ENCODE measurements at regions not wholly inside any gene's neighbourhood (a gene's known extent, or its start where the extent isn't known, plus 50 kb on each side); places are given as distances from the start of the nearest gene placed in this dataset.
"Not testable (repeated sequence)": the region's sequence is repeated elsewhere in the genome, so short reads cannot be mapped to it uniquely, and the experiment has no call there.

- no peak for DNase-seq
Measured at GRCh38 chrX:114450911-114451310, 133.0 kb upstream of the HTR2C start.

GRCh38 chrX:114451397-114451796 is 132.5 kb upstream of the HTR2C start:
- DNase-seq, result no peak

- no peak for DNase-seq
Measured at GRCh38 chrX:114462266-114462665, 121.6 kb upstream of the HTR2C start.

GRCh38 chrX:114465689-114466088 is 118.2 kb upstream of the HTR2C start:
- DNase-seq, result no peak

- DNase-seq, result not testable (repeated sequence)
Measured at GRCh38 chrX:114472008-114472407, 111.9 kb upstream of the HTR2C start.

GRCh38 chrX:114472788-114473187 is 111.1 kb upstream of the HTR2C start:
- DNase-seq, result no peak

GRCh38 chrX:114500622-114501021 is 83.3 kb upstream of the HTR2C start:
- no peak for DNase-seq

GRCh38 chrX:114508756-114509155 is 75.1 kb upstream of the HTR2C start:
- DNase-seq, result no peak

GRCh38 chrX:114519524-114519923 is 64.4 kb upstream of the HTR2C start:
- DNase-seq, result no peak

GRCh38 chrX:114520701-114521100 is 63.2 kb upstream of the HTR2C start:
- peak in 1 of 2 experiments; percentile 14 for DNase-seq

GRCh38 chrX:114532111-114532805 is 51.6 kb upstream of the HTR2C start:
- no peak for DNase-seq

Data from NCI-H1930 (cell line).